Uterus (tissue), 3 donors: ENCODE measurements at regions not wholly inside any gene's neighbourhood (a gene's known extent, or its start where the extent isn't known, plus 50 kb on each side); places are given as distances from the start of the nearest gene placed in this dataset.

Experiments
- DNase-seq, 2 donors: peaks; one replicate each; pipeline ENCODE4 v3.0.0-alpha.2; 2019 to 2020
- H3K27ac ChIP-seq, 2 donors: fragments of 200-600 bp; sonication (generic); 1 replicate in 1 of 2; 2 replicates in 1 of 2; pipeline ENCODE4 v1.5.1; 2016 to 2018
- H3K27me3 ChIP-seq, 2 donors: fragments of 200-600 bp; sonication (generic); one replicate each; pipeline ENCODE4 v1.5.1; 2018 to 2019; ENCODE audit warnings: control low read depth in 1 of 2
- H3K36me3 ChIP-seq, 2 donors: fragments of 200-600 bp; sonication (generic); one replicate each; pipeline ENCODE4 v1.5.1; 2019; ENCODE audit warnings: control low read depth in 1 of 2
- H3K4me1 ChIP-seq, 2 donors: fragments of 200-600 bp; sonication (generic); one replicate each; pipeline ENCODE4 v1.5.1; 2018 to 2019; ENCODE audit warnings: control low read depth in 1 of 2
- H3K4me3 ChIP-seq, 2 donors: fragments of 200-600 bp; sonication (generic); 1 replicate in 1 of 2; 2 replicates in 1 of 2; pipeline ENCODE4 v1.5.1; 2018 to 2019; ENCODE audit warnings: mild to moderate bottlenecking in 1 of 2
- H3K9me3 ChIP-seq, 2 donors: fragments of 200-600 bp; sonication (generic); one replicate each; pipeline ENCODE4 v1.5.1; 2019; ENCODE audit warnings: control low read depth in 1 of 2
- POLR2A ChIP-seq, 2 donors: fragments of 450-650 bp; IDR thresholded peaks; one replicate each; pipeline ENCODE4 v1.6.1; 2016; ENCODE audit warnings: antibody characterized with exemption in 2 of 2, mild to moderate bottlenecking in 1 of 2, moderate library complexity in 1 of 2
- intact Hi-C: fragments of 100-400 bp; cut with DNase I; formaldehyde crosslinking; loops from one replicate; pipeline ENCODE4 v1.15.1; 2023; ENCODE audit warnings: low total_unique reads
- TF ChIP-seq, protein P1 (sequence below), 4 experiments: fragments of 200-600 bp in 2 of 4; fragments of 450-650 bp in 2 of 4; sonication (generic) in 2 of 4; IDR thresholded peaks; one replicate each; pipeline ENCODE4 v1.5.1; 2016 to 2019; ENCODE audit warnings: antibody characterized with exemption in 4 of 4, mild to moderate bottlenecking in 2 of 4, moderate library complexity in 1 of 4
- donor health status: DM: yes; HTN: yes; CAD: no.

GRCh38 chr1:233444484-233444883 lies 117.0 kb downstream of the MAP3K21 start:
- H3K27ac ChIP-seq, result no peak overlapping the region
- no peaks in the 10 kb centered on the region for H3K9me3 ChIP-seq
- intact Hi-C loops, result loop anchor here (10.0 kb wide), 1 partner anchor 350 kb away; no protein-coding TSS in a partner anchor
- H3K4me3 ChIP-seq, result no peak overlapping the region
- DNase-seq, result no peak
- no peaks in the 10 kb centered on the region for H3K4me1 ChIP-seq
- no peaks in the 10 kb centered on the region for H3K27me3 ChIP-seq
- no peaks in the 10 kb centered on the region for H3K36me3 ChIP-seq
- TF ChIP-seq, protein P1, sequence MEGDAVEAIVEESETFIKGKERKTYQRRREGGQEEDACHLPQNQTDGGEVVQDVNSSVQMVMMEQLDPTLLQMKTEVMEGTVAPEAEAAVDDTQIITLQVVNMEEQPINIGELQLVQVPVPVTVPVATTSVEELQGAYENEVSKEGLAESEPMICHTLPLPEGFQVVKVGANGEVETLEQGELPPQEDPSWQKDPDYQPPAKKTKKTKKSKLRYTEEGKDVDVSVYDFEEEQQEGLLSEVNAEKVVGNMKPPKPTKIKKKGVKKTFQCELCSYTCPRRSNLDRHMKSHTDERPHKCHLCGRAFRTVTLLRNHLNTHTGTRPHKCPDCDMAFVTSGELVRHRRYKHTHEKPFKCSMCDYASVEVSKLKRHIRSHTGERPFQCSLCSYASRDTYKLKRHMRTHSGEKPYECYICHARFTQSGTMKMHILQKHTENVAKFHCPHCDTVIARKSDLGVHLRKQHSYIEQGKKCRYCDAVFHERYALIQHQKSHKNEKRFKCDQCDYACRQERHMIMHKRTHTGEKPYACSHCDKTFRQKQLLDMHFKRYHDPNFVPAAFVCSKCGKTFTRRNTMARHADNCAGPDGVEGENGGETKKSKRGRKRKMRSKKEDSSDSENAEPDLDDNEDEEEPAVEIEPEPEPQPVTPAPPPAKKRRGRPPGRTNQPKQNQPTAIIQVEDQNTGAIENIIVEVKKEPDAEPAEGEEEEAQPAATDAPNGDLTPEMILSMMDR (IDR thresholded peaks at IDR 0.05), result no peak
- no peak for TF ChIP-seq POLR2A (IDR thresholded peaks at IDR 0.05)

GRCh38 chr1:233445737-233446136 lies 118.2 kb downstream of the MAP3K21 start:
- Histone ChIP-seq H3K36me3 (no peaks in the 10 kb centered on the region), H3K27me3 (no peaks in the 10 kb centered on the region), H3K27ac (no peak overlapping the region), H3K4me1 (no peaks in the 10 kb centered on the region), H3K4me3 (no peak overlapping the region), H3K9me3 (no peaks in the 10 kb centered on the region)
- intact Hi-C loops, result loop anchor here (10.0 kb wide), 1 partner anchor 349 kb away; no protein-coding TSS in a partner anchor
- TF ChIP-seq POLR2A (IDR thresholded peaks at IDR 0.05), result no peak
- TF ChIP-seq, protein P1 (IDR thresholded peaks at IDR 0.05), result no peak
- DNase-seq, result no peak

GRCh38 chr1:233446935-233447334 lies 119.4 kb downstream of the MAP3K21 start:
- Histone ChIP-seq H3K27ac (no peak overlapping the region), H3K4me1 (no peaks in the 10 kb centered on the region), H3K36me3 (no peaks in the 10 kb centered on the region), H3K27me3 (no peaks in the 10 kb centered on the region), H3K4me3 (no peak overlapping the region), H3K9me3 (no peaks in the 10 kb centered on the region)
- intact Hi-C loops, result loop anchor here (10.0 kb wide), 1 partner anchor 348 kb away; no protein-coding TSS in a partner anchor
- no peak for DNase-seq
- TF ChIP-seq POLR2A (IDR thresholded peaks at IDR 0.05), result no peak
- TF ChIP-seq, protein P1 (IDR thresholded peaks at IDR 0.05), result no peak

DNA sequence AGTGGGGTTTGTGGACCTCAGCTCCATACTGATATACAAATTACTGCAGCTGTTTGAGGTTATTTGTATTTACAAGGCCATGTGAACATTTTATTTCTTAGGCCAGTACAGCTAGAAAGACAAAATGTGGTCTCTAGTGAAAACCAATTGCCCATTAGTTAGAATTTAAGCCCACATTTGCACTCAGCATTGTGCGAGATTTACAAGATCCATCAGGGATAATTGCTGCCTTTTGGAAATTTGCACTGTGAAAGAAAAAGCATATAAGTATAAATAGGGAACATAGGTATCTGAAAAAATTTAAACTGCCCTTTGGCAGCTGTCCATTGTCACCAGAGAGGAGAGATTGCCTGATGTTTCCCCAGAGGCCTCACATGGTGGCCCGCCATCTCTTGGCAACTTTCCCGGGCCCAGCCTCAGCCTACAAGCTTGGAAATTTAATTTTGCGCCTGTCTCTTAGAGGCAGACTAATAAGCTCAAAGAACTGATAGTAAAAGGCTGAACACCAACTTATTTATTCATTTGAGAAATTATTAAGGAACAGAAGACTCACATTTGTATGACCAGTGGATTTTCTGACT lies 120.7 kb downstream of the MAP3K21 start:
- intact Hi-C loops, result loop anchor here (10.0 kb wide), 1 partner anchor 347 kb away; no protein-coding TSS in a partner anchor
- no peaks in the 10 kb centered on the region for H3K27me3 ChIP-seq
- no peak for DNase-seq
- no peak overlapping the region for H3K27ac ChIP-seq
- TF ChIP-seq POLR2A (IDR thresholded peaks at IDR 0.05), result no peak
- TF ChIP-seq, protein P1 (IDR thresholded peaks at IDR 0.05), result no peak
- H3K4me1 ChIP-seq, result no peaks in the 10 kb centered on the region
- H3K9me3 ChIP-seq, result no peaks in the 10 kb centered on the region
- H3K4me3 ChIP-seq, result no peak overlapping the region
- no peaks in the 10 kb centered on the region for H3K36me3 ChIP-seq

GRCh38 chr1:233452724-233453123 lies 125.2 kb downstream of the MAP3K21 start:
- no peaks in the 10 kb centered on the region for H3K27me3 ChIP-seq
- no peak overlapping the region for H3K4me3 ChIP-seq
- H3K4me1 ChIP-seq, result no peaks in the 10 kb centered on the region
- intact Hi-C loops, result no loop called here
- DNase-seq, result no peak
- H3K36me3 ChIP-seq, result no peaks in the 10 kb centered on the region
- H3K9me3 ChIP-seq, result no peaks in the 10 kb centered on the region
- no peak overlapping the region for H3K27ac ChIP-seq
- no peak for TF ChIP-seq POLR2A (IDR thresholded peaks at IDR 0.05)
- TF ChIP-seq, protein P1 (IDR thresholded peaks at IDR 0.05), result no peak
